GM19438 (cell line): ENCODE measurements at regions not wholly inside any gene's neighbourhood (a gene's known extent, or its start where the extent isn't known, plus 50 kb on each side); places are given as distances from the start of the nearest gene placed in this dataset.
"Not testable (repeated sequence)": the region's sequence is repeated elsewhere in the genome, so short reads cannot be mapped to it uniquely, and the experiment has no call there.

Experiments
- ATAC-seq: cut with Tn5 transposase; IDR thresholded peaks from one replicate; pipeline ENCODE4 v1.9.1; 2021; ENCODE audit warnings: low read depth; ENCODE audit not compliant: unreplicated experiment

DNA sequence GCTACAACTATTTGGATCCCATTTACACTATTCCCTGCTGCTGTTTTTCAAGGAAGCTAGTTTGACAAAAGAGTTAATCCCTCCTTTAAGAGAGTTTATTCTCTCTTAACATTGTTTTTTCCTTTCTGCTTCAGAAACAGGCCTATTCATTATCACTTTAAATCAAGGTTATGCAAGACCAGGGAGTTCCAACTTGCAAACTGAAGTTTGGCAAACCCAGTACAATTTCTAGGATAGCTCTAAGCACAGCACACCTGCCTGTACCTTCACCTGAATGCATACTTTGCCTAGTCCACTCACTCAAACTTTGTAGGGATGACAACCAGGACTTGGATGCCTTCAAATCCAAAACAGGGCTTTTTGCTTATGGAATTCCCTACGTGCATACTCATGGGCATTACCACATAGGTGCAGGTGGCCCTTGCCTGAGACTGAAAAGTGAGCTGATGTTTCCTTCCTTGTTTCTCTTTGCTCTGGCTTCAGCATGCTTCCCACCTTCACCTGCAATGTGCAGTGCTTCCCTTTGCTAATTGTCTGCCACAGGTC is 193.8 kb upstream of the MMADHC start:
- ATAC-seq = no peak

DNA sequence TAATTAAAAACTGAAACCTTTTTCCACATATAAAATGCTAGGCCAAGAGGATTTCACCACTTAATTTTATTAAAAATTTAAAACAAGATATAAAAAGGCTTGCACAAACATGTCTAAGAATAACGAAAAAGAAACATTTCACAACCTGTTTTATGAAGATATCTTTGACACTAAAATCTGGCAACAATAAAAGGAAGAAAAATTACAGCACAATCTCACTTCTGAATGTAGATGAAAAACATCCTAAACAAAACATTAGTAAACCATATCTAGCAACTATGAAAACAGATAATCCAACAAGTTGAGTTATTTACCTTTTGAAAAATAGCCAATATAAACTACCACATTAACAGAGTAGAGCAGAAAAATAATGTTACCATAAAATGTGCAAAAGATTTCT is 185.4 kb upstream of the MMADHC start:
- ATAC-seq = no peak

- no peak for ATAC-seq
These were observed 180.8 kb upstream of the MMADHC start for GRCh38 chr2:149768320-149768799.

DNA sequence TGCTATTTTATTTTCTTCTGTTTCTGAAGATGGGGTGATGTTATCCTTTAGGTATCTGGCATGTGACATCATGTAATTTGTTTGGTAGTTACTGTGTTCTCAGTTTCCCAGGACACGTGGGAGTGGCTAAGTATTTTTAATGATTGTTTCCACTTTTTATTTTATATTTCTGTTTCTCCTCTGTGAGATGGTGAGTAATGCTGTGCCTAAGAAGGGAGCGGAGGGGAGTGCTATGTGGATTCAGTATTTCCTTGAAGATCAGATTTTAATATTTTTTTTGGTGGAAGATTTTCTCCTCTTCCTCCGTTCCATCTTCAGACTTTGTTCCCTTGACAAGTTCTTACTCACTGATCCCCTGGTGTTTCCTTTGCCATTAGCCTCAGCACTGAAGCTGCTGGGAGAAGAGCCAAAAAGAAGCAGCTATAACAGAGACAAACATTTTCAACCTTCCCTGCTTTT is 180.0 kb upstream of the MMADHC start:
- ATAC-seq = no peak

- ATAC-seq = no peak
These were observed 178.8 kb upstream of the MMADHC start for GRCh38 chr2:149766339-149766738.

DNA sequence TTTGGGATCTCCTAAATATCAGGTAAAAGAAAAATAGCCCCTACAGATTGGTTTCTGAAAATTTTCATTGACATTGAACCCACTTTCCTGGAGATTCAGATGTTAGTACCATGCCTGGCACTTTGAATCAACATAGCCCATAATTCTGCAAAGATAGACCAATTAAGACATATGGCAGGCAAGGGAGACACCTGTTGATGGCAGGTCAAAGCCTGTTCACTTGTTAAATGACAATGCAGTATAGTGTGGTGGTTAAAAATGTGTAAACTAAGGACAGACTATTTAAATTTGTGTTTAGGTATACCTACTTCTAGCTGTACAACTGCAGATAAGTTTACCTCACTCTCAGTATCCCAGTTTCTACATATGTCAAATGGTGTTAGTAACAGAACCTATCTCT is 178.1 kb upstream of the MMADHC start:
- ATAC-seq = no peak

DNA sequence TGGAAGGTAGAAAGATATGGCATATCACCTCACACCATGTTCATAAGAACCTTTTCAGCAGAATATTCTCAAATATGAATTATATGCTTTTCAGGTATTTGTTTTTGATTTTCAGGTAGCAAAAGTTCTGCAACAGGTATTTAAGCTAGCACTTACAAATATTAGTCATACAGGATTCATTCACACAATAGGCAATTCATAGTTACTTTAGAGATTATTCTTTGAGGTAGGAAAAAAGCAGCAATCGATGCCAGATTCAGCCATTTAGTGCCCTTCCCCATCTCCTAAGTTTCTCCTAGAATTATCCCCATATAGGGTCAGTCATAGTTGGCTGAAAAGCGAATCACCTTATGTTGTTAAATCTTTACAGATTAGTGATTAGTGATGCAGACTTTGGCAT is 177.4 kb upstream of the MMADHC start:
- no peak for ATAC-seq

DNA sequence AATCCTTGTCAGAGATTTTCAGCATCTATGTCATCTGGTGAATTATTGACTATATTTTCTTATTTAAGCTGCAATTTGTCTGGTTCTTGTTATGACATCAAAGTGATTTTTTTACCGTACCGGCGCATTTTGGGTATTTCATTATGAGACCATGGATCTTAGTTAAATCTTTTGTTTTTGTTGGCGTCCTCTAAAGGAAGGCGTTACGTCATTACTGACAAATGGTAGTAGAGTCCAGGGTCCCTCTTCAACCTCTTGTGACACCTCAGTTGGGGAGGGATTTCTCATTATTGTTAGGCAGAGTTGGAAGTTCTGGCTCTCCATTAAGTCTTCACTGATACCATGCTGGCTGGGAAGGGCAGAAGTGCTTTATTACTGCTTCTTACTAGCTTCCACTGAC is 175.8 kb upstream of the MMADHC start:
- ATAC-seq = no peak

DNA sequence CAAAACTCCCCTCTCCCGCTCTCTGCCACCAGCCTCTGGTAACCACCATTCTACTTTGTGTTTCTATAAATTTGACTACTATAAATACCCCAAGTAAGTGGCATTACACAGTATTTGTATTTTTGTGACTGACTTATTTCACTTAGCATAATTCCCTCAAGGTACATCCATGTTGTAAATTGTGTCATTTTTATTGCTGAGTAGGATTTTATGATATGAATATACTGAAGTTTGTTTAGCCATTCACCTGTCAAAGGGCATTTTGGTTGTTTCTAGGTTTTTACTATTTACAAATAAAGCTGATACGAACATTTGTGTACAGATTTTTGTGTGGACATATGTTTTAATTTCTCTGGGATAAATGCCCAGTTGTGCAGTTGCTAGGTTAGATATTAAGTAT is 174.0 kb upstream of the MMADHC start:
- no peak for ATAC-seq

GRCh38 chr2:149759382-149759781 is 171.8 kb upstream of the MMADHC start:
- not testable (repeated sequence) for ATAC-seq

DNA sequence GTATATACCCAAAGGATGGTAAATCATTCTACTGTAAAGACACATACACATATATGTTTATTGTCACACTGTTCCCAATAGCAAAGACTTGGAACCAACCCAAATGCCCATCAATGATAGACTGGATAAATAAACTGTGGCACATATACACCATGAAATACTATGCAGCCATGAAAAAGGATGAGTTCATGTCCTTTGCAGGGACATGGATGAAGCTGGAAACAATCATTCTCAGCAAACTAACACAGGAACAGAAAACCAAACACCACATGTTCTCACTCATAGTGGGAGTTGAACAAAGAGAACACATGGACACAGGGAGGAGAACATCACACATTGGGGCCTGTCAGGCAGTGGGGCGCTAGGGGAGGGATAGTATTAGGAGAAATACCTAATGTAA is 167.1 kb upstream of the MMADHC start:
- not testable (repeated sequence) for ATAC-seq

GRCh38 chr2:149747456-149747855 is 159.9 kb upstream of the MMADHC start:
- no peak for ATAC-seq

- no peak for ATAC-seq
These were observed 158.0 kb upstream of the MMADHC start for GRCh38 chr2:149745396-149746230.

- no peak for ATAC-seq
These were observed 157.3 kb upstream of the MMADHC start for GRCh38 chr2:149744865-149745264.

DNA sequence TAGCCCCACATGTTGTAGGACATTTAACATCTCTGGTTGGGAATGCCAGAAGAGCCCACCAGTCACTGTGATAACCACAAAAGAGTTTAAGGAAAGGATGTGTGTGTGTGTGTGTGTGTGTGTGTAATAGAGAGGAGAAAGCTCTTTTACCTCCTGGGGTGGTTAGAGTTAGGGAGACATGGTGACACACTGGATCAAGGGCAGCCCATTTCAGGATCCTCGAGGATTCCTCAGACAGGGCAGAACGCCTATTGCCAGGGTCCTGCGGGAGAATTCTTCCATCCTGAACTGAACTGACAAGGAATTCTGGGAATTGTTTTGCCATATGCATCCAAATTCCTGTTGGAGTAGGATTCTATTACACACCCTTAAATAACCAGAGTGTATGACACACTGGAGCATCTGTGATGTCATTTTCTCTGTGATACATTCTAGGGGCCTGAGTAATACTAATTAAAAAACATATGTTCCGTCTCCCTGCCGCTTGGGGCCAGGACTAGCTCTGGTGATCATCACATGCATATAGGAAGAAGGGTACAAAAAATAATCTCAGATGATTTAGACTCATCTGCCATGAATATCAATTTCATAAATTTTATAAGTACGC is 156.4 kb upstream of the MMADHC start:
- no peak for ATAC-seq

GRCh38 chr2:149741646-149742045 is 154.1 kb upstream of the MMADHC start:
- no peak for ATAC-seq

GRCh38 chr2:149740490-149740889 is 152.9 kb upstream of the MMADHC start:
- no peak for ATAC-seq

- no peak for ATAC-seq
These were observed 152.3 kb upstream of the MMADHC start for GRCh38 chr2:149739883-149740265.

- no peak for ATAC-seq
These were observed 151.8 kb upstream of the MMADHC start for GRCh38 chr2:149739171-149739882.

- ATAC-seq = no peak
These were observed 151.2 kb upstream of the MMADHC start for GRCh38 chr2:149738767-149739166.

DNA sequence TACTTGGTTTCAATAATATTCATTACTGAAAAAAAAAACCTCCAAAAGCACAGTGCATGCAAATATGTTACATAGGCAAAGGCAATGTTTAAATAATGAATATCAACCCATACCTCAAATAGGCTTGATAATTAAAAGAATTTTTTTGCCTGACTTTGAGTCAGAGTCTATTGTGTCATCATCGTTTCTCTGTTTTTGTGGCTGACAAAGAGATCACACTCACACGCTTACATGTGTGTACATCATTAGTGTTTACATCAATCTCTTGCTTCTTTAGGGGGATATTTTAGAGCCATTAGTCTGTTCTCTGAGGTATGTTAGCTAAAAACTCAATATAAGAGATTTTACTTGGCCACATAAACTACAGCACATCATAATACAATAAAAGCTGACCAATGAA is 150.3 kb upstream of the MMADHC start:
- no peak for ATAC-seq
